ENCODE measurements at regions not wholly inside any gene's neighbourhood (a gene's known extent, or its start where the extent isn't known, plus 50 kb on each side); places are given as distances from the start of the nearest gene placed in this dataset.

- no peak for DNase-seq
These were observed 57.5 kb upstream of the OLFM1 start for GRCh38 chr9:135029871-135030565.

GRCh38 chr9:135030566-135031226 is 56.8 kb upstream of the OLFM1 start:
- no peak for DNase-seq

GRCh38 chr9:135032041-135032835 is 55.2 kb upstream of the OLFM1 start:
- DNase-seq: no peak

GRCh38 chr9:135032868-135033460 is 54.5 kb upstream of the OLFM1 start:
- DNase-seq: no peak

- DNase-seq: no peak
These were observed 54.0 kb upstream of the OLFM1 start for GRCh38 chr9:135033487-135033886.

GRCh38 chr9:135034106-135034505 is 53.4 kb upstream of the OLFM1 start:
- DNase-seq: no peak

- DNase-seq: no peak
These were observed 51.4 kb upstream of the OLFM1 start for GRCh38 chr9:135035781-135036760.

- no peak for DNase-seq
These were observed 50.5 kb upstream of the OLFM1 start for GRCh38 chr9:135036861-135037465.

- no peak for DNase-seq
These were observed 49.8 kb upstream of the OLFM1 start for GRCh38 chr9:135037521-135038250.

Data from right lung (tissue), 2 donors.